ENCODE measurements at regions not wholly inside any gene's neighbourhood (a gene's known extent, or its start where the extent isn't known, plus 50 kb on each side); places are given as distances from the start of the nearest gene placed in this dataset.
"Not testable (repeated sequence)": the region's sequence is repeated elsewhere in the genome, so short reads cannot be mapped to it uniquely, and the experiment has no call there.

GRCh38 chr5:27091858-27092257 lies 53.5 kb upstream of the CDH9 start:
- DNase-seq (ENCODE audit: low read depth) = no peak
- Histone ChIP-seq H3K4me3 (ENCODE audit: low read depth, low read length) (no peak overlapping the region), H3K36me3 (ENCODE audit: control insufficient read depth, insufficient read depth, low read length) (no peaks in the 10 kb centered on the region), H3K27me3 (ENCODE audit: control insufficient read depth, insufficient read depth, low read length) (no peaks in the 10 kb centered on the region)
- FAIRE-seq = no peak
- TF ChIP-seq CTCF (IDR thresholded peaks at IDR 0.05; ENCODE audit: insufficient read depth, low read length, severe bottlenecking) = no peak

GRCh38 chr5:27088822-27089221 lies 50.4 kb upstream of the CDH9 start:
- not testable (repeated sequence) for H3K27me3 ChIP-seq (ENCODE audit: control insufficient read depth, insufficient read depth, low read length); H3K36me3 ChIP-seq (ENCODE audit: control insufficient read depth, insufficient read depth, low read length); FAIRE-seq; H3K4me3 ChIP-seq (ENCODE audit: low read depth, low read length); DNase-seq (ENCODE audit: low read depth)
